Brain microvascular endothelial cell (primary cell): ENCODE measurements at regions not wholly inside any gene's neighbourhood (a gene's known extent, or its start where the extent isn't known, plus 50 kb on each side); places are given as distances from the start of the nearest gene placed in this dataset.

Experiments used
- DNase-seq: peaks from one replicate; pipeline ENCODE4 v3.0.0-alpha.2; 2020
- H3K27ac ChIP-seq: fragments of 250-450 bp; sonication (Bioruptor Pico); 2 replicates; pipeline ENCODE4 v1.5.1; 2020; ENCODE audit warnings: mild to moderate bottlenecking, moderate library complexity
- H3K27me3 ChIP-seq: fragments of 250-450 bp; sonication (Bioruptor Pico); replicated peaks from 2 replicates; pipeline ENCODE4 v1.5.1; 2020; ENCODE audit warnings: mild to moderate bottlenecking
- H3K36me3 ChIP-seq: fragments of 250-450 bp; sonication (Bioruptor Pico); replicated peaks from 2 replicates; pipeline ENCODE4 v1.5.1; 2020; ENCODE audit warnings: mild to moderate bottlenecking
- H3K4me3 ChIP-seq: 2 replicates; pipeline ENCODE4 v1.5.1; 2011; ENCODE audit warnings: low read depth, mild to moderate bottlenecking, control low read depth, low read length, moderate library complexity
- CTCF ChIP-seq: IDR thresholded peaks from 2 replicates; pipeline ENCODE4 v1.5.1; 2011; ENCODE audit warnings: low read depth, mild to moderate bottlenecking, moderate library complexity, low read length, control low read depth, inconsistent platforms; ENCODE audit errors: missing control alignments
- in situ Hi-C: cut with HindIII; loops from 2 replicates; pipeline ENCODE4 v1.10.0; 2017; ENCODE audit warnings: low sequenced_read_pairs, low pct_ligation_motif_present

GRCh38 chr17:77571155-77571981, 387.1 kb upstream of the TNRC6C start:
- no peak for TF ChIP-seq CTCF
- Histone ChIP-seq H3K4me3 (no peak overlapping the region), H3K27me3 (peaks cover 27% of the 10 kb centered on the region), H3K36me3 (no peaks in the 10 kb centered on the region), H3K27ac (no peak overlapping the region)
- in situ Hi-C loops, result no loop called here
- peak; percentile 15 for DNase-seq

GRCh38 chr17:77572065-77572601, 386.4 kb upstream of the TNRC6C start:
- DNase-seq, result no peak
- H3K27ac ChIP-seq, result no peak overlapping the region
- H3K4me3 ChIP-seq, result no peak overlapping the region
- in situ Hi-C loops, result no loop called here
- no peaks in the 10 kb centered on the region for H3K36me3 ChIP-seq
- peaks cover 27% of the 10 kb centered on the region for H3K27me3 ChIP-seq
- no peak for TF ChIP-seq CTCF

GRCh38 chr17:77572851-77573250, 385.7 kb upstream of the TNRC6C start:
- in situ Hi-C loops, result no loop called here
- Histone ChIP-seq H3K27ac (no peak overlapping the region), H3K36me3 (no peaks in the 10 kb centered on the region), H3K27me3 (peaks cover 27% of the 10 kb centered on the region), H3K4me3 (no peak overlapping the region)
- DNase-seq, result no peak
- no peak for TF ChIP-seq CTCF

GRCh38 chr17:77577491-77577890, 381.0 kb upstream of the TNRC6C start:
- in situ Hi-C loops, result no loop called here
- no peaks in the 10 kb centered on the region for H3K36me3 ChIP-seq
- no peak for TF ChIP-seq CTCF
- no peak overlapping the region for H3K27ac ChIP-seq
- H3K27me3 ChIP-seq, result peaks cover 8% of the 10 kb centered on the region
- no peak overlapping the region for H3K4me3 ChIP-seq
- no peak for DNase-seq

- in situ Hi-C loops, result no loop called here
- H3K36me3 ChIP-seq, result no peaks in the 10 kb centered on the region
- no peak overlapping the region for H3K27ac ChIP-seq
- H3K4me3 ChIP-seq, result no peak overlapping the region
- no peak for TF ChIP-seq CTCF
- no peak for DNase-seq
- H3K27me3 ChIP-seq, result no peaks in the 10 kb centered on the region
Measured at GRCh38 chr17:77579131-77579530, 379.4 kb upstream of the TNRC6C start.

- in situ Hi-C loops, result no loop called here
- Histone ChIP-seq H3K4me3 (no peak overlapping the region), H3K36me3 (no peaks in the 10 kb centered on the region), H3K27me3 (no peaks in the 10 kb centered on the region), H3K27ac (no peak overlapping the region)
- no peak for TF ChIP-seq CTCF
- DNase-seq, result no peak
Measured at GRCh38 chr17:77579682-77580081, 378.8 kb upstream of the TNRC6C start.
